Transverse colon (tissue), 4 donors: ENCODE measurements at regions not wholly inside any gene's neighbourhood (a gene's known extent, or its start where the extent isn't known, plus 50 kb on each side); places are given as distances from the start of the nearest gene placed in this dataset.

Source experiments
- EP300 ChIP-seq: sonication (generic); formaldehyde crosslinking; IDR thresholded peaks from one replicate; pipeline ENCODE4 v1.6.1; 2017; ENCODE audit warnings: antibody characterized with exemption, low read depth
- POLR2A ChIP-seq: fragments of 450-650 bp; IDR thresholded peaks from one replicate; pipeline ENCODE4 v1.6.1; 2016; ENCODE audit warnings: antibody characterized with exemption, mild to moderate bottlenecking, moderate library complexity
- POLR2AphosphoS5 ChIP-seq, 3 donors: sonication (generic); formaldehyde crosslinking; IDR thresholded peaks; one replicate each; pipeline ENCODE4 v1.6.1; 2016; ENCODE audit warnings: antibody characterized with exemption in 3 of 3
- TF ChIP-seq, protein P1 (sequence below), 5 experiments: fragments of 200-600 bp in 3 of 5; fragments of 450-650 bp in 2 of 5; sonication (generic) in 3 of 5; IDR thresholded peaks; 1 replicate in 2 of 5; 2 replicates in 3 of 5; pipeline ENCODE4 v1.5.1; 2016 to 2017; ENCODE audit warnings: antibody characterized with exemption in 5 of 5, inconsistent platforms in 3 of 5, mild to moderate bottlenecking in 2 of 5, moderate library complexity in 1 of 5

DNA sequence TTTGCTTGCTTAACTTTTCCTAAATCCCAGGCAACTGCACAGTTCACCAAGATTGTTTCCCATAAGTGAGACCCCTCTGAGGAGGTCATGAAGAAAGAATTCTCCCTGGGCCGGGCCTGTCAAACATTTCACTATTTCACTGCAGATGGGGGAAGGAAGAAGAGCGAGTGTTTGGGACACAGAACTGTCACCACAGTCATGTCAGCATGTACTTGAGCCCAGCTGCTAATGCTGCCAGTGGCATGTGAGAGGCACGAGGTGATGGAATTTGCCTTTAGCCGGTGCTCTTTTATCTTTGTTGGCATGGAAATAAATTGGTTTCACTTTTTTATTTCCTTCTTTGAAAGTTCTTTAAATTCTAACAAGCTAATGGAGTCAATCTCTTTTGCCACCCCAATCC lies 277.9 kb upstream of the GADL1 start:
- TF ChIP-seq POLR2AphosphoS5 (IDR thresholded peaks at IDR 0.05) (no peak), EP300 (no peak), POLR2A (no peak)
- TF ChIP-seq, protein P1, sequence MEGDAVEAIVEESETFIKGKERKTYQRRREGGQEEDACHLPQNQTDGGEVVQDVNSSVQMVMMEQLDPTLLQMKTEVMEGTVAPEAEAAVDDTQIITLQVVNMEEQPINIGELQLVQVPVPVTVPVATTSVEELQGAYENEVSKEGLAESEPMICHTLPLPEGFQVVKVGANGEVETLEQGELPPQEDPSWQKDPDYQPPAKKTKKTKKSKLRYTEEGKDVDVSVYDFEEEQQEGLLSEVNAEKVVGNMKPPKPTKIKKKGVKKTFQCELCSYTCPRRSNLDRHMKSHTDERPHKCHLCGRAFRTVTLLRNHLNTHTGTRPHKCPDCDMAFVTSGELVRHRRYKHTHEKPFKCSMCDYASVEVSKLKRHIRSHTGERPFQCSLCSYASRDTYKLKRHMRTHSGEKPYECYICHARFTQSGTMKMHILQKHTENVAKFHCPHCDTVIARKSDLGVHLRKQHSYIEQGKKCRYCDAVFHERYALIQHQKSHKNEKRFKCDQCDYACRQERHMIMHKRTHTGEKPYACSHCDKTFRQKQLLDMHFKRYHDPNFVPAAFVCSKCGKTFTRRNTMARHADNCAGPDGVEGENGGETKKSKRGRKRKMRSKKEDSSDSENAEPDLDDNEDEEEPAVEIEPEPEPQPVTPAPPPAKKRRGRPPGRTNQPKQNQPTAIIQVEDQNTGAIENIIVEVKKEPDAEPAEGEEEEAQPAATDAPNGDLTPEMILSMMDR (IDR thresholded peaks at IDR 0.05), result no peak
